Activated naive CD8-positive, alpha-beta T cell treated with anti-CD3 and anti-CD28 coated beads, Interleukin-2, amount 10 ng/mL, durations not matched to agents 7 days and 5 days (primary cell): ENCODE measurements at regions not wholly inside any gene's neighbourhood (a gene's known extent, or its start where the extent isn't known, plus 50 kb on each side); places are given as distances from the start of the nearest gene placed in this dataset.

Source experiments
- ATAC-seq: fragments of 150-1000 bp; cut with Tn5 transposase; one replicate; pipeline ENCODE4 v1.10.0; 2021; ENCODE audit warnings: low read depth, moderate library complexity
- POLR2A ChIA-PET: fragments of 350-600 bp; sonication (Branson Sonifier 250); formaldehyde crosslinking; loops from one replicate; lab custom pipeline; 2021; ENCODE audit warnings: antibody characterized with exemption; lab: Charles Lee
- DNase-seq: peaks from one replicate; pipeline ENCODE4 v3.0.0; 2021
- H3K27ac Mint-ChIP-seq: one replicate; pipeline ENCODE4 v1.8.0; 2022; ENCODE audit warnings: mild to moderate bottlenecking, mixed read lengths
- H3K27me3 Mint-ChIP-seq: one replicate; pipeline ENCODE4 v1.8.0; 2022; ENCODE audit warnings: mild to moderate bottlenecking, moderate library complexity, mixed read lengths
- H3K36me3 Mint-ChIP-seq: one replicate; pipeline ENCODE4 v1.8.0; 2021; ENCODE audit warnings: mild to moderate bottlenecking, mixed read lengths
- H3K4me1 Mint-ChIP-seq: one replicate; pipeline ENCODE4 v1.8.0; 2021; ENCODE audit warnings: mixed read lengths
- H3K4me3 Mint-ChIP-seq: one replicate; pipeline ENCODE4 v1.8.0; 2022; ENCODE audit warnings: mild to moderate bottlenecking, moderate library complexity, mixed read lengths
- H3K9me3 Mint-ChIP-seq: one replicate; pipeline ENCODE4 v1.8.0; 2021; ENCODE audit warnings: mixed read lengths

GRCh38 chr13:22316494-22317025 is 645.7 kb downstream of the FGF9 start:
- Mint-ChIP-seq H3K36me3 (no peaks in the 10 kb centered on the region), H3K4me1 (no peaks in the 10 kb centered on the region), H3K27ac (no peak overlapping the region), H3K9me3 (peaks cover 5% of the 10 kb centered on the region), H3K4me3 (no peak overlapping the region), H3K27me3 (no peaks in the 10 kb centered on the region)
- ATAC-seq (no peak), DNase-seq (no peak)
- POLR2A ChIA-PET: no interaction called here

DNA sequence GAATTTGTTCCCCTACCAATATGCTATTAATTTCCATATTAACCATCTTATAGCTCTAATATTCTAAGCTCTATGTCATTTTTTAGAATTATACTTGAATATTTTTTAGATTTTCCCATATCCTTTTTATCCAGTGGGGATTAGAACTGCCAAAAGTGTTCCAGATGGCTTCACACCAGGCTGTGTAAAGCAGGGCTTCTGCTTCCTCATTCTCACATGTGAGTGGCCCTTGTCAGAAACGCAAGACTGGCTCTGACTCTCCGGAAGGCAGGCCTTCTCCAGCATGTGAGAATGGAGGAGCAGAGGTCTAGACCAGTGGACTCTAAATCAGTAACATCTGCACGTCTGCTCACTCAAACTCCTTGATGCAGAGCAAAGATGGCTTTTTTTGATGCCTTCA is 650.1 kb downstream of the FGF9 start:
- no peaks in the 10 kb centered on the region for H3K4me1 Mint-ChIP-seq
- H3K27ac Mint-ChIP-seq: no peak overlapping the region
- ATAC-seq (no peak), DNase-seq (no peak)
- no peaks in the 10 kb centered on the region for H3K36me3 Mint-ChIP-seq
- no peaks in the 10 kb centered on the region for H3K27me3 Mint-ChIP-seq
- POLR2A ChIA-PET: no interaction called here
- H3K9me3 Mint-ChIP-seq: peaks cover 7% of the 10 kb centered on the region
- H3K4me3 Mint-ChIP-seq: no peak overlapping the region

DNA sequence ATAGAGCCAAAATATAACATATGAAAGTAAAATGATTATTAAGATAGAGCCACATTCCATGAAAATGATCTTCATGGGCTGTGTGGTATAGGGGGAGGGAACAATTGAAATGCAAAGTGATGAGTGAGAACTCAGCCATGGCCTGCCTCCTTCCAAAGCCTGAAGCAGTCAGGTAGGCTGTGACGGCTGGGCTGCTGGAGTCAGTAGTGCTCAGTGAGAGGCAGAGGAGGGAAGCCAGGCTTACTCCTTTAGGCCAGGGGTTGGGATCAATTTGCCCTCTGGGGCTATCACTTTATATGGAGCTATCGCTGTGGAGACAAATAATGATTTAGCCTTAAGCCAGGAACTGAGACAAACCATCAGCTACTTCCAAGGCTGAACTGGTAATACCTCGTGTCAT is 654.9 kb downstream of the FGF9 start:
- Mint-ChIP-seq H3K27me3 (peaks cover 3% of the 10 kb centered on the region), H3K36me3 (no peaks in the 10 kb centered on the region)
- POLR2A ChIA-PET: no interaction called here

DNA sequence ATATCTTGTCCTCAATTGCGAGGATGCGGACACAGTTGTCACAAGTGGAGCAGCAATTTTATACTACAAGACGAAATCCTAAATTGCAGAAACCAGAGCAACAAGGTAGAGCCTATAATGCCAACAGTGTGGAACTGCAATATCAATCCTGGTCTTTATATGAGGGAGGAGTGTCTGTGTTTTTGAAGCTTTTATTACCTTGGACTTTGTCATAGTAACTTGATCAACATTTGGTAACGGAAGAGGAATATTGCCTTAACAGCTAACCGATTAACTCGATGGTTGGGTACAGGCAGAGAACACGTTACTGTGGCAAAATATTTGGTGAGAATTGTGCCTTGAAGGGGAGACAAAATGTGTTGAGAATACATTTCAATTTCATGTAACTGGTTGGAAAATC is 661.5 kb downstream of the FGF9 start:
- POLR2A ChIA-PET: no interaction called here
- no peaks in the 10 kb centered on the region for H3K4me1 Mint-ChIP-seq
- H3K27ac Mint-ChIP-seq: no peak overlapping the region
- ATAC-seq: no peak
- no peak for DNase-seq
- H3K4me3 Mint-ChIP-seq: no peak overlapping the region
- H3K9me3 Mint-ChIP-seq: peaks cover 7% of the 10 kb centered on the region
- no peaks in the 10 kb centered on the region for H3K36me3 Mint-ChIP-seq
- no peaks in the 10 kb centered on the region for H3K27me3 Mint-ChIP-seq

More for the DNA sequence above, 654.9 kb downstream of the FGF9 start:
- Mint-ChIP-seq H3K9me3 (peaks cover 8% of the 10 kb centered on the region), H3K4me3 (no peak overlapping the region), H3K4me1 (no peaks in the 10 kb centered on the region), H3K27ac (no peak overlapping the region)
- DNase-seq (no peak), ATAC-seq (no peak)

DNA sequence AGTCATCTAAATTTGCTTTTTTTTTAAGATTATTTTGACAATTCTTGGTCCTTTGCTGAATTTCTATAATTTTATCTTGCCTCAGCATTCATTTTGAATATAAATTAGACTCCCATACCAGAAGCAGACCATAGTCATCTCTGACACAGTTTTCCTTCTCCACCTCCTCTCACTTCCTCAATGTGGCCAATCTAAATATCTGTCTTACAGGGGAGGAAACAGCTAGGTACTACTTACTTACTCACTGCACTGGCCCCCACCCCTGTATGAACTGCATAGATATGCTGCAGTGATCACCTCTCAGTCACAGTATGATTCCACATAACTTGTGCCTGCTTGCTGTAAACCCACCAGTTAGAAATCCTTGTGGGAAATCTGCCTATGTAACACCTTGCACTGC is 665.6 kb downstream of the FGF9 start:
- no peaks in the 10 kb centered on the region for H3K4me1 Mint-ChIP-seq
- no peak overlapping the region for H3K4me3 Mint-ChIP-seq
- no peak for ATAC-seq
- no peaks in the 10 kb centered on the region for H3K27me3 Mint-ChIP-seq
- DNase-seq: no peak
- POLR2A ChIA-PET: no interaction called here
- no peaks in the 10 kb centered on the region for H3K36me3 Mint-ChIP-seq
- H3K27ac Mint-ChIP-seq: no peak overlapping the region
- peaks cover 13% of the 10 kb centered on the region for H3K9me3 Mint-ChIP-seq

DNA sequence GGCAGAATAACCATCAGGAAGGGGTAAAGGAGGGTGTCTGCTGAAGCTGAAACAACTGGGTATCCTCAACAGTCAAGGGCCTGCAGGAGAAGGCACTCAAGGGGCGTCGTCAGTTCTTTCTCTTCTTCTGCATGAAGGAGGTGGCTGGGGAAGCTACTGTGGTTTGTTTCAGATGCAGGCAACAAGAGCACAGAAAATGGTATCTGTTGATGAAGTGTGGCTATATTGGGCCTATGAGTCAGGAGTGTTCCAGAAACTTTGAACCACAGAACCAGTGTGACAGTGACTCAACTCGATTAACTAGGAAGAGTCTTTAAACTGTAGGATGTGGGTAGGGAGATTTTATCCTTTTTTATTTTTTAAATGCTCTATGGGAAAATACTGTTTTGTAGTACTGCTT is 686.3 kb downstream of the FGF9 start:
- peaks cover 5% of the 10 kb centered on the region for H3K9me3 Mint-ChIP-seq
- DNase-seq (no peak), ATAC-seq (no peak)
- POLR2A ChIA-PET: no interaction called here
- no peaks in the 10 kb centered on the region for H3K36me3 Mint-ChIP-seq
- no peak overlapping the region for H3K4me3 Mint-ChIP-seq
- H3K27ac Mint-ChIP-seq: no peak overlapping the region
- no peaks in the 10 kb centered on the region for H3K27me3 Mint-ChIP-seq
- H3K4me1 Mint-ChIP-seq: no peaks in the 10 kb centered on the region

- Mint-ChIP-seq H3K4me1 (no peaks in the 10 kb centered on the region), H3K36me3 (no peaks in the 10 kb centered on the region), H3K27me3 (no peaks in the 10 kb centered on the region), H3K9me3 (peaks cover 19% of the 10 kb centered on the region), H3K27ac (no peak overlapping the region), H3K4me3 (no peak overlapping the region)
- ATAC-seq (no peak), DNase-seq (no peak)
- POLR2A ChIA-PET: no interaction called here
These were observed 698.2 kb downstream of the FGF9 start for GRCh38 chr13:22369090-22369489.

DNA sequence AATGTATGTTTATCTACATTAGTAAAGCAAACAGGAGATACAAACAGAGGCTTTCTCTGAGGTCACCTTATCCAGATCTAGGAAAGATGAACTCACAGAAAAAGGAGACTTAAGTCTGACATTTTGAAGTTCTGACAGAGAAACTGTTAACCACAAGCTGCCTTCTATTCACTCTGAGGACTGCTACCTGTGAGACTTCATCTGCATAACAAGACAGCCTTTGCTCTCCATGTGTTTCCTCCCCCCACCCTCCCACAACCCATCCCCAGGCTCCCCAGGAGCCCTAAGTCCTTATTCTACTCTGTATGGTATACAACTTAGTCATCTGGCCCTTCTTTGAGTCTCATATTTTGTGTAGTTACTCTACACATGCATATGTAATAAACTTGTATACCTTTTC is 699.0 kb downstream of the FGF9 start:
- H3K27ac Mint-ChIP-seq: no peak overlapping the region
- no peaks in the 10 kb centered on the region for H3K27me3 Mint-ChIP-seq
- ATAC-seq: no peak
- H3K4me1 Mint-ChIP-seq: no peaks in the 10 kb centered on the region
- DNase-seq: no peak
- H3K36me3 Mint-ChIP-seq: no peaks in the 10 kb centered on the region
- POLR2A ChIA-PET: no interaction called here
- H3K9me3 Mint-ChIP-seq: peaks cover 18% of the 10 kb centered on the region
- no peak overlapping the region for H3K4me3 Mint-ChIP-seq

DNA sequence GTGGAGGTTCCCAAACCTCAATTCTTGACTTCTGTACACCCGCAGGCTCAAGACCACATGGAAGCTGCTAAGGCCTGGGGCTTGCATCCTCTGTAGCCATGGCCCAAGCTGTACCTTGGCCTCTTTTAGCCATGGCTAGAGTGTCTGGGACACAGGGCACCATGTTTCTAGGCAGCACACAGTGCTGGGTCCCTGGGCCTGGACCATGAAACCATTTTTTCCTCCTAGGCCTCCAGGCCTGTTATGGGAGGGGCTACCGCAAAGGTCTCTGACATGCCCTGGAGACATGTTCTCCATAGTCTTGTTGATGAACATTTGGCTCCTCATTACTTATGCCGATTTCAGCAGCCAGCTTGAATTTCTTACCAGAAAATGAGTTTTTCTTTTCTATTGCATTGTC is 701.4 kb downstream of the FGF9 start:
- ATAC-seq (no peak), DNase-seq (no peak)
- Mint-ChIP-seq H3K4me1 (no peaks in the 10 kb centered on the region), H3K4me3 (no peak overlapping the region), H3K36me3 (no peaks in the 10 kb centered on the region), H3K27ac (no peak overlapping the region), H3K27me3 (no peaks in the 10 kb centered on the region), H3K9me3 (peaks cover 17% of the 10 kb centered on the region)
- POLR2A ChIA-PET: no interaction called here

DNA sequence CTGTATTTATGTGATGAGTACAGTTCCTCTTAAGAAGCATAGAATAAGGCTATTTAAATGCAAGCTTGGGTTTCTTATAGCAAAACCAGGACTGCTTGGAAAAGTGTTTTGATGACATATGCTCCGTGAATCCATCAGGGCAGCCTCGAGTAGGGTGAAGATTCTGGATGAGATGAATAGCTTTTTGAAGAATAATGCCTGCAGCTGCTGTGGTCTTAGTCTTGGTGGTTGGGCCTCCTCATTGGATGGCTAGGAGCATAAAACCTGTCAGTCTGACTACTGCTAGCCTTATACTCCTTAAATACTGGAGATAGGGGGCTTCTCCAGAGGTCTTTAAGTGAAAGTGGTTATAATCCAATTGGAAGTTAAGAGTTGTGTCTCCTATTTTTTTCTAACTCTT is 704.3 kb downstream of the FGF9 start:
- ATAC-seq: no peak
- Mint-ChIP-seq H3K4me3 (no peak overlapping the region), H3K27ac (no peak overlapping the region), H3K36me3 (no peaks in the 10 kb centered on the region), H3K4me1 (no peaks in the 10 kb centered on the region), H3K9me3 (peaks cover 22% of the 10 kb centered on the region), H3K27me3 (no peaks in the 10 kb centered on the region)
- POLR2A ChIA-PET: no interaction called here
- no peak for DNase-seq

DNA sequence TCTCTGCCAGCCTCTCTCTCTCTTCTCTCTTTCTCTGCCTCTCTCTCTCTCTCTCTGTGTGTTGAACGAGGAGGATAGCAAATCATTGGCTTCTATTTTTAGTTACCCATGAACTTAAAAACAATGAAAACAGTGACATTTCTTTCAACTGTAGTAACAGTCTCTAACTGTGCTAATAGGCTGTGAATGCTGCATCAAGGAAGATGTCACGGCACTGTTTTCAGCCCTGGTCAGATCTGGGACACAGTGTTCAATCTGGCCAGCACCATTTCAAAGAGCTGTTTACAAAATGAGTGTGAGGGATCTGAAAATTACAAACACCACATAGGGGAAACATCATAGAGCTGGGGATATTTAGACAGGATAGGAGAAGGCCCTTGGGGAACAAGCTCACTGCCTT is 717.0 kb downstream of the FGF9 start:
- no peak for ATAC-seq
- POLR2A ChIA-PET: no interaction called here
- Mint-ChIP-seq H3K4me3 (no peak overlapping the region), H3K4me1 (no peaks in the 10 kb centered on the region), H3K27ac (no peak overlapping the region), H3K36me3 (no peaks in the 10 kb centered on the region), H3K27me3 (no peaks in the 10 kb centered on the region), H3K9me3 (peaks cover 2% of the 10 kb centered on the region)
- no peak for DNase-seq

DNA sequence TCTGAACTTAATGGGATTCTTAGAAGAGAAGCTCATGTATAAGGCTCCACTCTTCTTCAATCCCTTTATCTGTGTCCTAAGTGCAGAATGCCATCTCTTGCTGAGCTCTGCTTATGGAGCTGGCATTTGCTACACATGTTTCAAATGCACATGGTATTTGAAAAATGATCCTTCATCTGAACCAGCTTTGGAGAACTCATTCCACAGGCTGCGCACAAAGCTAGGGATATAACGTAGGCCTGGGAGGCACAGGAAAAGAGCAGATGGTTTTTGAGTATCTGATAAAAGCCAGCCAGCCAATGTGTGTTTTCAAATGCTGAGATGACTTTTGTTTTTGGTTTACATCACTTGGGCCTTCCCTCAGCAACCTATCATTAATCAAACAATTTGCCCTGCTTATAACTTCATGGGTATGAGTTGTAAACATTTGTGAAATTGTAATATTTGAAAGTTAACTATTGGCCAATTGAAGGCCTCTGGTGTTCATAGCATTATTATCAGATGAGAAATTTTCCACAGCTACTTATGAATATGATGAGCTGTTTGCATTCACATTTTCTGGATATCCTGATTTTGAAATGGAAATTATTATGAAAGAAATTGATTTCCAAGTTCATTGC is 729.0 kb downstream of the FGF9 start:
- no peaks in the 10 kb centered on the region for H3K36me3 Mint-ChIP-seq
- POLR2A ChIA-PET: no interaction called here
- H3K9me3 Mint-ChIP-seq: no peaks in the 10 kb centered on the region
- no peak overlapping the region for H3K4me3 Mint-ChIP-seq
- ATAC-seq: no peak
- DNase-seq: no peak
- H3K27me3 Mint-ChIP-seq: no peaks in the 10 kb centered on the region
- no peaks in the 10 kb centered on the region for H3K4me1 Mint-ChIP-seq
- H3K27ac Mint-ChIP-seq: no peak overlapping the region

DNA sequence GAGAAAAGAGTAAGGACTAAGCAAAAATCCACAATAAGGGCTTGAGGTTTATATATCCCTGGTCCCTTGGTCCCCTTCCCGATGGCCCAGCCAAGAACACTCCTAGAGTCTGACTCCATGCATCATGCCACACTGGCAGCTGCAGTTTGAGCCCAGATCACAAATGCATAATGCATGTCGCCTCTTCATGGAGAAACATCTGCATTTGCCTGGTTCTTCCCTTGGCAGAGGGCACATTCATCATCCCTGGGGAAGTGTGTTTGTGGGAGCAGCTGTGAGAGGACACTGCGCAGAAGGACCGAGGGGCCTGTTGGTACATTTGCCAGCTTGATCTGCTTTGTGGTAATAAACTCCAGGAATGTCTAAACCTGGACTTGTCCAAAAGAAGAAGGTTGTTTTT is 731.8 kb downstream of the FGF9 start:
- no peaks in the 10 kb centered on the region for H3K27me3 Mint-ChIP-seq
- ATAC-seq: no peak
- H3K4me1 Mint-ChIP-seq: no peaks in the 10 kb centered on the region
- DNase-seq: no peak
- H3K4me3 Mint-ChIP-seq: no peak overlapping the region
- POLR2A ChIA-PET: no interaction called here
- H3K9me3 Mint-ChIP-seq: peaks cover 1% of the 10 kb centered on the region
- no peak overlapping the region for H3K27ac Mint-ChIP-seq
- no peaks in the 10 kb centered on the region for H3K36me3 Mint-ChIP-seq

DNA sequence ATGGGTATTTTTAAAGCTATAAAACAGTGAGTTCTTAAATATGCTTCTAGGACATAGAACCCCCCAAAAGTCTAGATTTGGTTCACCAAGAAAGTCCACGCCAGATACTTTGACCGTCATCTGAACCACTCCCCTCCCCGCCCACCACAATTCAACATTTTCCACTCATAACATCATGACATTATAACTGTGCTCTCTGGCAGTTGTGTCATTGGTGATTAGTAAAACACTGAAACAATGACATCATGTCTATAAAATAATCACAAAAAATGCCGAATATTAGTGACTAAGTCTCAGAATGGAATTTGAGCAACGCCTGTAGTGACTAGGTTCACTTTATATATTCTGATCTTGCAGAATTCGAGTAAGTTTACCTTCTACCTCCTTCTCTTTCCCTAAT is 732.3 kb downstream of the FGF9 start:
- Mint-ChIP-seq H3K9me3 (peaks cover 1% of the 10 kb centered on the region), H3K27me3 (no peaks in the 10 kb centered on the region), H3K27ac (no peak overlapping the region), H3K36me3 (no peaks in the 10 kb centered on the region), H3K4me3 (no peak overlapping the region), H3K4me1 (no peaks in the 10 kb centered on the region)
- POLR2A ChIA-PET: no interaction called here
- ATAC-seq: no peak
- no peak for DNase-seq

DNA sequence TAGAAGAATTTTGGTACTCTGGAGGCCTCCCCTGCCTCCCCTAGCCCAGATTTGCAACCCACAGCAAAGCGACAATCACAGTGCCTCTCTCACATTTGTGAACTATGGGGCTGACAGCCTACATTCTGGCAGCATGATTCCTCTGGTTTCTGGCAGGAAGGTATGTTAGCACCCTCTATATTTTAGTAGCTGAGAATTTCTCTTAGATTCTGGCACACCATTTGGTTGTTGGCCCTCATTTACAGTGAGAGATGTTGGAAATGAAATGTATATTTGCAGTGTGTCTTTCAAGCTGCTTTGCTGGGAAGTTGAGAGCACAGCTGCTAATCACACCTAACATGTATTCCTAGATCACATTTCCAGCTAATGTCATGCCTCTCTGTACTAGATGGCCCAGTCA is 735.0 kb downstream of the FGF9 start:
- Mint-ChIP-seq H3K9me3 (peaks cover 5% of the 10 kb centered on the region), H3K27me3 (no peaks in the 10 kb centered on the region), H3K4me1 (no peaks in the 10 kb centered on the region), H3K4me3 (no peak overlapping the region), H3K27ac (no peak overlapping the region), H3K36me3 (no peaks in the 10 kb centered on the region)
- POLR2A ChIA-PET: no interaction called here
- ATAC-seq (no peak), DNase-seq (no peak)
